Brain microvascular endothelial cell (primary cell): ENCODE measurements at regions not wholly inside any gene's neighbourhood (a gene's known extent, or its start where the extent isn't known, plus 50 kb on each side); places are given as distances from the start of the nearest gene placed in this dataset.

ENCODE experiments used
- DNase-seq: peaks from one replicate; pipeline ENCODE4 v3.0.0-alpha.2; 2020
- H3K27ac ChIP-seq: fragments of 250-450 bp; sonication (Bioruptor Pico); 2 replicates; pipeline ENCODE4 v1.5.1; 2020; ENCODE audit warnings: mild to moderate bottlenecking, moderate library complexity
- H3K27me3 ChIP-seq: fragments of 250-450 bp; sonication (Bioruptor Pico); replicated peaks from 2 replicates; pipeline ENCODE4 v1.5.1; 2020; ENCODE audit warnings: mild to moderate bottlenecking
- H3K36me3 ChIP-seq: fragments of 250-450 bp; sonication (Bioruptor Pico); replicated peaks from 2 replicates; pipeline ENCODE4 v1.5.1; 2020; ENCODE audit warnings: mild to moderate bottlenecking
- H3K4me3 ChIP-seq: 2 replicates; pipeline ENCODE4 v1.5.1; 2011; ENCODE audit warnings: low read depth, mild to moderate bottlenecking, control low read depth, low read length, moderate library complexity
- in situ Hi-C: cut with HindIII; loops from 2 replicates; pipeline ENCODE4 v1.10.0; 2017; ENCODE audit warnings: low sequenced_read_pairs, low pct_ligation_motif_present
- TF ChIP-seq, protein P1 (sequence below): IDR thresholded peaks from 2 replicates; pipeline ENCODE4 v1.5.1; 2011; ENCODE audit warnings: low read depth, mild to moderate bottlenecking, moderate library complexity, low read length, control low read depth, inconsistent platforms; ENCODE audit errors: missing control alignments

DNA sequence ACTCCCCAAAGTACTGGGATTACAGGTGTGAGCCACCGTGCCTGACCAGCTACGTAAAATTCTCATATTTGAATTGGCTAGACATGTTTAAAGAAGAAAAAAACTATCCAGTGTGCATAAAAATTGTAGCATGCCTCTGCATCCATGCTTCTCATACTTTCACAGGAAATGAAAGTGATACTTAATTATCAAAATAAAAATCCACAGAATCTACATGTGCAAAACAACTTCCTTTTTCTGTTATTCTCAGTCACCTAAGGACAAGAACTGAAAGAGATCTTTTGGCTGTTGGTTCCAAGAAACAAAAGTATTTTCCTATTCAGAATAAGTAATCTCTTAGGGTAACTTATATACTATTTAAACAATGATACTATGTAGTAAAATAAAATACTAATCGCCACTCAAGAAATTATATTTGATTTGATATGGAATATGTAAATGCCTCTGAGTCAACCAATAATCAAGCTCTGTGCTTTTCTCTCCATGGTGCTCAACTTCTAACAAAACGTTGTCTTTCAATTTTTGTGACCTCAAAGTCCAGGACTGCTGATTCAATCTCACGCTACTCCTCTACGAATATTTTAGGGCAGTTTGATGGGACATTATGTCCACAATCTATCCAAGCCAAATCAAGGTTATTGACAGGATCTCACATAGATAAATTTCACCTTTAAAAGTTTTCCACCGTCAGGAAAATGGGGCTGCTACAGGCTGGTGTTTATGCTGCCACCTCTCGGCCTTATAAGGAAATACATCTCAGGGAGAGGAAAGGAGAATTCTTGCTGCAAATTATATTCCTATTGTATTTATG is 102.7 kb downstream of the ZNF281 start:
- TF ChIP-seq, protein P1, sequence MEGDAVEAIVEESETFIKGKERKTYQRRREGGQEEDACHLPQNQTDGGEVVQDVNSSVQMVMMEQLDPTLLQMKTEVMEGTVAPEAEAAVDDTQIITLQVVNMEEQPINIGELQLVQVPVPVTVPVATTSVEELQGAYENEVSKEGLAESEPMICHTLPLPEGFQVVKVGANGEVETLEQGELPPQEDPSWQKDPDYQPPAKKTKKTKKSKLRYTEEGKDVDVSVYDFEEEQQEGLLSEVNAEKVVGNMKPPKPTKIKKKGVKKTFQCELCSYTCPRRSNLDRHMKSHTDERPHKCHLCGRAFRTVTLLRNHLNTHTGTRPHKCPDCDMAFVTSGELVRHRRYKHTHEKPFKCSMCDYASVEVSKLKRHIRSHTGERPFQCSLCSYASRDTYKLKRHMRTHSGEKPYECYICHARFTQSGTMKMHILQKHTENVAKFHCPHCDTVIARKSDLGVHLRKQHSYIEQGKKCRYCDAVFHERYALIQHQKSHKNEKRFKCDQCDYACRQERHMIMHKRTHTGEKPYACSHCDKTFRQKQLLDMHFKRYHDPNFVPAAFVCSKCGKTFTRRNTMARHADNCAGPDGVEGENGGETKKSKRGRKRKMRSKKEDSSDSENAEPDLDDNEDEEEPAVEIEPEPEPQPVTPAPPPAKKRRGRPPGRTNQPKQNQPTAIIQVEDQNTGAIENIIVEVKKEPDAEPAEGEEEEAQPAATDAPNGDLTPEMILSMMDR = peak; percentile 88
- H3K4me3 ChIP-seq = no peak overlapping the region
- peak; percentile 16 for DNase-seq
- H3K27me3 ChIP-seq = no peaks in the 10 kb centered on the region
- no peaks in the 10 kb centered on the region for H3K36me3 ChIP-seq
- no peak overlapping the region for H3K27ac ChIP-seq
- in situ Hi-C loops = no loop called here

DNA sequence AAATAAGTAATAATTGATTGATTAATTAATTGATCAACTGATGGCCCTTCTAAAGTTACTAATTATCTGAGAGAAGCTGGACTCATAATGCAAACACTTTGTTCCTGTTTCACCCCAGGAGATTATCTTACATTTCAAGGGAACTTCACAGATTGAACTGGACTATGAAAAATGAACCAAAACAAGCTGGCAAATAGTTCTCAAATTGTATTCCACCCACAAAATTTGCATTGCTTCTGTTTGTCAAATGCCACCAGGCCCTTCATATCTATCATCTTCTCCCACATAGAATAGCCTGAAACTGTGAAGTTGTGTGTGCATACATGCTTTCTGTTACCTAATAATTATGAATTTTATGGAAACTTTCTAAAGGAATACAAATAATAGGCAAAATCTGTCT is 104.0 kb downstream of the ZNF281 start:
- TF ChIP-seq, protein P1 = no peak
- DNase-seq = no peak
- no peaks in the 10 kb centered on the region for H3K36me3 ChIP-seq
- H3K27ac ChIP-seq = no peak overlapping the region
- no peaks in the 10 kb centered on the region for H3K27me3 ChIP-seq
- no peak overlapping the region for H3K4me3 ChIP-seq
- in situ Hi-C loops = no loop called here

- no peak for DNase-seq
- TF ChIP-seq, protein P1 = no peak
- Histone ChIP-seq H3K36me3 (no peaks in the 10 kb centered on the region), H3K27ac (no peak overlapping the region), H3K27me3 (no peaks in the 10 kb centered on the region), H3K4me3 (no peak overlapping the region)
- in situ Hi-C loops = no loop called here
Observed at GRCh38 chr1:200304171-200304570, 105.7 kb downstream of the ZNF281 start.

DNA sequence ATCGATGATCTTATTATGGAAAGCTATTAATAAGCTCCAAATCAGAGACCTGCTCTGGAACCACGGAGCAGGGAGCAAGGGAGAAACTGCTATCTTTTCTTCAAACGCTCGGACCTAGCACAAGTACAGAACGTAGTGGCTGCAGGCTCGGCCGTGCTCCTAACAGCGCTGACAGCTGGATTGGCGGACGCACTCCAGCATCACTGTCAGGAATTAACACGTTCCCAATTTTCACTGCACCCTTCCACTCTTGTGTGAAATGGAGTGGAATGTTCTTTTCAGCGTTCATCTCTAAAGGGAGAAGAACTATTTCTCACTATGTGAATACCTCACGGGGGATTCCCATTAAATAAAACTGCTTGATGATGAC is 106.9 kb downstream of the ZNF281 start:
- in situ Hi-C loops = no loop called here
- H3K27ac ChIP-seq = no peak overlapping the region

GRCh38 chr1:200302192-200302920 is 107.5 kb downstream of the ZNF281 start:
- TF ChIP-seq, protein P1 = peak; percentile 20
- peak; percentile 11 for DNase-seq
- H3K36me3 ChIP-seq = no peaks in the 10 kb centered on the region
- H3K4me3 ChIP-seq = peak overlapping the region; percentile 74
- H3K27ac ChIP-seq = no peak overlapping the region
- no peaks in the 10 kb centered on the region for H3K27me3 ChIP-seq
- in situ Hi-C loops = no loop called here

More for the DNA sequence above, 106.9 kb downstream of the ZNF281 start:
- H3K36me3 ChIP-seq = no peaks in the 10 kb centered on the region
- peak; percentile 14 for DNase-seq
- H3K27me3 ChIP-seq = no peaks in the 10 kb centered on the region
- H3K4me3 ChIP-seq = peak overlapping the region; percentile 74
- TF ChIP-seq, protein P1 = peak; percentile 0
